RKO (cell line): ENCODE measurements at regions not wholly inside any gene's neighbourhood (a gene's known extent, or its start where the extent isn't known, plus 50 kb on each side); places are given as distances from the start of the nearest gene placed in this dataset.
"Not testable (repeated sequence)": the region's sequence is repeated elsewhere in the genome, so short reads cannot be mapped to it uniquely, and the experiment has no call there.

Experiments used
- DNase-seq: peaks from one replicate; pipeline ENCODE4 v3.0.0-alpha.2; 2016; ENCODE audit warnings: low spot score

GRCh38 chr10:123378302-123378701 is 224.1 kb downstream of the BUB3 start:
- no peak for DNase-seq

GRCh38 chr10:123379156-123379555 is 225.0 kb downstream of the BUB3 start:
- DNase-seq = no peak

- DNase-seq = peak; percentile 51
Observed at GRCh38 chr10:123380491-123381085, 226.4 kb downstream of the BUB3 start.

- peak; percentile 16 for DNase-seq
Observed at GRCh38 chr10:123381224-123381623, 227.0 kb downstream of the BUB3 start.

- DNase-seq = no peak
Observed at GRCh38 chr10:123382491-123382890, 228.3 kb downstream of the BUB3 start.

GRCh38 chr10:123385508-123386080 is 231.4 kb downstream of the BUB3 start:
- DNase-seq = no peak

GRCh38 chr10:123389520-123389919 is 235.3 kb downstream of the BUB3 start:
- no peak for DNase-seq

GRCh38 chr10:123390332-123390731 is 236.1 kb downstream of the BUB3 start:
- no peak for DNase-seq

- no peak for DNase-seq
Observed at GRCh38 chr10:123390874-123391273, 236.7 kb downstream of the BUB3 start.

- DNase-seq = no peak
Observed at GRCh38 chr10:123391275-123392028, 237.2 kb downstream of the BUB3 start.

- no peak for DNase-seq
Observed at GRCh38 chr10:123392182-123392963, 238.2 kb downstream of the BUB3 start.

- no peak for DNase-seq
Observed at GRCh38 chr10:123393170-123393569, 239.0 kb downstream of the BUB3 start.

GRCh38 chr10:123394382-123394781 is 240.2 kb downstream of the BUB3 start:
- DNase-seq = no peak

GRCh38 chr10:123395234-123395633 is 241.0 kb downstream of the BUB3 start:
- not testable (repeated sequence) for DNase-seq

GRCh38 chr10:123395906-123396305 is 241.7 kb downstream of the BUB3 start:
- DNase-seq = no peak

- no peak for DNase-seq
Observed at GRCh38 chr10:123398180-123398591, 244.0 kb downstream of the BUB3 start.

- no peak for DNase-seq
Observed at GRCh38 chr10:123398756-123399155, 244.6 kb downstream of the BUB3 start.

GRCh38 chr10:123399276-123399839 is 245.2 kb downstream of the BUB3 start:
- DNase-seq = no peak

- no peak for DNase-seq
Observed at GRCh38 chr10:123402021-123402420, 247.8 kb downstream of the BUB3 start.

GRCh38 chr10:123402656-123403055 is 248.5 kb downstream of the BUB3 start:
- DNase-seq = no peak

GRCh38 chr10:123404357-123404756 is 250.2 kb downstream of the BUB3 start:
- no peak for DNase-seq

- DNase-seq = no peak
Observed at GRCh38 chr10:123408660-123409059, 254.5 kb downstream of the BUB3 start.
